Mucosa of rectum (tissue), 2 donors: ENCODE measurements at regions not wholly inside any gene's neighbourhood (a gene's known extent, or its start where the extent isn't known, plus 50 kb on each side); places are given as distances from the start of the nearest gene placed in this dataset.
A peak's percentile ranks its signal among the peaks of the same experiment; 100 is the strongest.
"Not testable (repeated sequence)": the region's sequence is repeated elsewhere in the genome, so short reads cannot be mapped to it uniquely, and the experiment has no call there.

ENCODE experiments used
- H3K27ac ChIP-seq, 2 donors: one replicate each; pipeline ENCODE4 v1.7.0; 2013; ENCODE audit warnings: inconsistent platforms in 2 of 2, low read depth in 2 of 2, low read length in 2 of 2
- H3K27me3 ChIP-seq, 2 donors: one replicate each; pipeline ENCODE4 v1.7.0; 2013; ENCODE audit warnings: low read length in 2 of 2; ENCODE audit not compliant: control insufficient read depth in 2 of 2, insufficient read depth in 2 of 2
- H3K36me3 ChIP-seq, 2 donors: one replicate each; pipeline ENCODE4 v1.7.0; 2013; ENCODE audit warnings: low read length in 2 of 2; ENCODE audit not compliant: control insufficient read depth in 2 of 2, insufficient read depth in 2 of 2
- H3K4me1 ChIP-seq, 2 donors: one replicate each; pipeline ENCODE4 v1.7.0; 2013; ENCODE audit warnings: low read length in 2 of 2, mild to moderate bottlenecking in 1 of 2; ENCODE audit not compliant: control insufficient read depth in 2 of 2, insufficient read depth in 2 of 2
- H3K4me3 ChIP-seq, 2 donors: one replicate each; pipeline ENCODE4 v1.7.0; 2013; ENCODE audit warnings: low read length in 2 of 2
- H3K9ac ChIP-seq, 2 donors: one replicate each; pipeline ENCODE4 v1.7.0; 2013; ENCODE audit warnings: low read length in 2 of 2, low read depth in 1 of 2, mild to moderate bottlenecking in 1 of 2
- H3K9me3 ChIP-seq, 2 donors: one replicate each; pipeline ENCODE4 v1.7.0; 2013; ENCODE audit warnings: low read length in 2 of 2; ENCODE audit not compliant: control insufficient read depth in 2 of 2
- donor health status: healthy.
- donor health status: Normal muscosa, but diverticular disease.

- no peaks in the 10 kb centered on the region for H3K27me3 ChIP-seq
- H3K9ac ChIP-seq: no peak overlapping the region
- no peak overlapping the region for H3K4me3 ChIP-seq
- H3K9me3 ChIP-seq: no peaks in the 10 kb centered on the region
- H3K27ac ChIP-seq: no peak overlapping the region
- H3K36me3 ChIP-seq: no peaks in the 10 kb centered on the region
- no peaks in the 10 kb centered on the region for H3K4me1 ChIP-seq
Observed at GRCh38 chr11:96472085-96472484, 82.3 kb downstream of the JRKL start.

DNA sequence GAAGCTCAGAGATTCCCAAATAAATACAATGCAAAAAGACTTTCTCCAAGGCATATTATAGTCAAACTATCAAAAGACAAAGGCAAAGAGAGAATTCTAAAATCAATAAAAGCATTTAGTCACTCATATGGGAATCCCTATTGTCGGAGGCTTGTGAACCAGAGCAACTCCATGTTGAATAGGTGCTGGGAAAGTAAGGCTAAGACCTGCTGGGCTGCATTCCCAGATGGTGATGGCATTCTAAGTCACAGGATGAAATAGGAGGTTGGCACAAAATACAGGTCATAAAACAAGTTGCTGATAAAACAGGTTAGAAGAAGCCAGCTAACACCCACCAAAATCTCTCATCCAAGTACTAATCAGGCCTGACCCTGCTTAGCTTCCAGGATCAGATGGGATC, 84.5 kb downstream of the JRKL start:
- H3K4me3 ChIP-seq: no peak overlapping the region
- H3K36me3 ChIP-seq: no peaks in the 10 kb centered on the region
- no peaks in the 10 kb centered on the region for H3K27me3 ChIP-seq
- H3K9ac ChIP-seq: no peak overlapping the region
- H3K4me1 ChIP-seq: no peaks in the 10 kb centered on the region
- H3K9me3 ChIP-seq: no peaks in the 10 kb centered on the region
- no peak overlapping the region for H3K27ac ChIP-seq

GRCh38 chr11:96481204-96481603, 91.4 kb downstream of the JRKL start:
- Histone ChIP-seq H3K27me3 (no peaks in the 10 kb centered on the region), H3K9me3 (no peaks in the 10 kb centered on the region), H3K27ac (no peak overlapping the region), H3K36me3 (no peaks in the 10 kb centered on the region), H3K4me1 (no peaks in the 10 kb centered on the region), H3K4me3 (no peak overlapping the region), H3K9ac (no peak overlapping the region)

- no peaks in the 10 kb centered on the region for H3K36me3 ChIP-seq
- H3K9ac ChIP-seq: no peak overlapping the region
- no peak overlapping the region for H3K27ac ChIP-seq
- H3K4me1 ChIP-seq: no peaks in the 10 kb centered on the region
- H3K27me3 ChIP-seq: no peaks in the 10 kb centered on the region
- no peaks in the 10 kb centered on the region for H3K9me3 ChIP-seq
- H3K4me3 ChIP-seq: no peak overlapping the region
Observed at GRCh38 chr11:96481771-96482170, 92.0 kb downstream of the JRKL start.

GRCh38 chr11:96482193-96482592, 92.4 kb downstream of the JRKL start:
- Histone ChIP-seq H3K9ac (no peak overlapping the region), H3K4me1 (no peaks in the 10 kb centered on the region), H3K27ac (no peak overlapping the region), H3K27me3 (no peaks in the 10 kb centered on the region), H3K4me3 (no peak overlapping the region), H3K9me3 (no peaks in the 10 kb centered on the region), H3K36me3 (no peaks in the 10 kb centered on the region)

GRCh38 chr11:96483374-96483955, 93.7 kb downstream of the JRKL start:
- H3K27me3 ChIP-seq: no peaks in the 10 kb centered on the region

GRCh38 chr11:96484361-96484760, 94.5 kb downstream of the JRKL start:
- Histone ChIP-seq H3K9ac (no peak overlapping the region), H3K36me3 (no peaks in the 10 kb centered on the region), H3K4me1 (peaks cover 0 to 2% of the 10 kb centered on the region in 2 donors), H3K27me3 (no peaks in the 10 kb centered on the region), H3K4me3 (no peak overlapping the region), H3K27ac (no peak overlapping the region), H3K9me3 (no peaks in the 10 kb centered on the region)

More at GRCh38 chr11:96483374-96483955, 93.7 kb downstream of the JRKL start:
- no peak overlapping the region for H3K9ac ChIP-seq
- H3K4me1 ChIP-seq: peaks cover 0 to 2% of the 10 kb centered on the region in 2 donors
- H3K36me3 ChIP-seq: no peaks in the 10 kb centered on the region
- H3K27ac ChIP-seq: no peak overlapping the region
- H3K4me3 ChIP-seq: no peak overlapping the region
- no peaks in the 10 kb centered on the region for H3K9me3 ChIP-seq

DNA sequence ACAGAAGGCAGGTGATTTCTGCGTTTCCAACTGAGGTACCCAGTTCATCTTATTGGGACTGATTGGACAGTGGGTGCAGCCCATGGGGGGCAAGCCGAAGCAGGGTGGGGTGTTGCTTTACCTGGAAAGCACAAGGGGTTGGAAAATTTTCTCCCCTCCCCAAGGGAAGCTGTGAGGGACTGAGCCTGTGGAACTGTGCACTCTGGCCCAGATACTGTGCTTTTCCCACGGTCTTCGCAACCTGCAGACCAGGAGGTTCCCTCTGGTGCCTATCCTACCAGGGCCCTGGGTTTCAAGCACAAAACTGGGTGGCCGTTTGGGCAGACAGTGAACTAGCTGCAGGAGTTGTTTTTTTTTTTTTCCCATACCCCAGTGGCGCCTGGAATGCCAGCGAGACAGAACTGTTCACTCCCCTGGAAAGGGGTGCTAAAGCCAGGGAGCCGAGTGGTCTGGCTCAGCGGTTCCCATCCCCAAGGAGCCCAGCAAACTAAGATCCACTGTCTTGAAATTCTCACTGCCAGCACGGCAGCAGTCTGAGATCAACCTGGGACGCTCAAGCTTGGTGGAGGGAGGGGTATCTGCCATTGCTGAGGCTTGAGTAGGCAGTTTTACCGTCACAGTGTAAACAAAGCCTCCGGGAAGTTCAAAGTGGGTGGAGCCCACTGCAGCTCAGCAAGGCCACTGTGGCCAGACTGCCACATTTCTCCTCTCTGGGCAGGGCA, 97.2 kb downstream of the JRKL start:
- H3K36me3 ChIP-seq: no peaks in the 10 kb centered on the region
- H3K4me1 ChIP-seq: peaks cover 0 to 2% of the 10 kb centered on the region in 2 donors
- no peaks in the 10 kb centered on the region for H3K27me3 ChIP-seq
- H3K4me3 ChIP-seq: peak overlapping the region; percentile 52 to 54
- H3K9ac ChIP-seq: peak overlapping the region in 1 of 2 donors; percentile 57
- H3K27ac ChIP-seq: no peak overlapping the region
- H3K9me3 ChIP-seq: no peaks in the 10 kb centered on the region

- not testable (repeated sequence) for H3K4me3 ChIP-seq, H3K36me3 ChIP-seq, H3K27me3 ChIP-seq, H3K9me3 ChIP-seq, H3K27ac ChIP-seq, H3K9ac ChIP-seq, H3K4me1 ChIP-seq
Observed at GRCh38 chr11:96488911-96489310, 99.1 kb downstream of the JRKL start.

- Histone ChIP-seq H3K4me3 (no peak overlapping the region), H3K27me3 (no peaks in the 10 kb centered on the region), H3K9me3 (no peaks in the 10 kb centered on the region), H3K4me1 (no peaks in the 10 kb centered on the region), H3K27ac (no peak overlapping the region), H3K9ac (no peak overlapping the region), H3K36me3 (no peaks in the 10 kb centered on the region)
Observed at GRCh38 chr11:96500440-96500839, 110.6 kb downstream of the JRKL start.
